ENCODE measurements at regions not wholly inside any gene's neighbourhood (a gene's known extent, or its start where the extent isn't known, plus 50 kb on each side); places are given as distances from the start of the nearest gene placed in this dataset.

- no peak for DNase-seq
These were observed 365.1 kb downstream of the FSCB start for GRCh38 chr14:44142006-44142405.

- DNase-seq, result no peak
These were observed 371.1 kb downstream of the FSCB start for GRCh38 chr14:44135972-44136371.

- DNase-seq, result no peak
These were observed 375.2 kb downstream of the FSCB start for GRCh38 chr14:44131861-44132260.

- DNase-seq, result no peak
These were observed 393.0 kb downstream of the FSCB start for GRCh38 chr14:44113769-44114730.

- DNase-seq, result no peak
These were observed 394.2 kb downstream of the FSCB start for GRCh38 chr14:44112774-44113460.

GRCh38 chr14:44109036-44109435 is 398.0 kb downstream of the FSCB start:
- no peak for DNase-seq

GRCh38 chr14:44108601-44109000 is 398.5 kb downstream of the FSCB start:
- DNase-seq, result no peak

- DNase-seq, result no peak
These were observed 399.9 kb downstream of the FSCB start for GRCh38 chr14:44107156-44107555.

GRCh38 chr14:44099743-44100488 is 407.2 kb downstream of the FSCB start:
- DNase-seq, result no peak

GRCh38 chr14:44081146-44081545 is 425.9 kb downstream of the FSCB start:
- DNase-seq, result no peak

- no peak for DNase-seq
These were observed 437.0 kb downstream of the FSCB start for GRCh38 chr14:44070046-44070445.

GRCh38 chr14:44053422-44053821 is 453.7 kb downstream of the FSCB start:
- DNase-seq, result no peak

GRCh38 chr14:44041700-44042099 is 465.4 kb downstream of the FSCB start:
- no peak for DNase-seq

- DNase-seq, result no peak
These were observed 466.5 kb downstream of the FSCB start for GRCh38 chr14:44040561-44040960.

- no peak for DNase-seq
These were observed 470.8 kb downstream of the FSCB start for GRCh38 chr14:44036248-44036647.

- DNase-seq, result no peak
These were observed 471.4 kb downstream of the FSCB start for GRCh38 chr14:44035707-44036106.

- no peak for DNase-seq
These were observed 476.2 kb downstream of the FSCB start for GRCh38 chr14:44030831-44031383.

GRCh38 chr14:44029933-44030332 is 477.1 kb downstream of the FSCB start:
- DNase-seq, result no peak

GRCh38 chr14:44027397-44027796 is 479.7 kb downstream of the FSCB start:
- DNase-seq, result no peak

- no peak for DNase-seq
These were observed 496.5 kb downstream of the FSCB start for GRCh38 chr14:44010595-44010994.

GRCh38 chr14:44010071-44010470 is 497.0 kb downstream of the FSCB start:
- DNase-seq, result no peak

- no peak for DNase-seq
These were observed 497.4 kb downstream of the FSCB start for GRCh38 chr14:44009642-44010041.

GRCh38 chr14:43988989-43989388 is 518.1 kb downstream of the FSCB start:
- no peak for DNase-seq
